GM19455 (cell line): ENCODE measurements at regions not wholly inside any gene's neighbourhood (a gene's known extent, or its start where the extent isn't known, plus 50 kb on each side); places are given as distances from the start of the nearest gene placed in this dataset.
"Not testable (repeated sequence)": the region's sequence is repeated elsewhere in the genome, so short reads cannot be mapped to it uniquely, and the experiment has no call there.

Experiments
- ATAC-seq: cut with Tn5 transposase; IDR thresholded peaks from one replicate; pipeline ENCODE4 v1.9.1; 2021; ENCODE audit not compliant: unreplicated experiment

GRCh38 chr4:38504396-38504715 lies 159.6 kb upstream of the KLF3 start:
- ATAC-seq = no peak

- no peak for ATAC-seq
Measured at GRCh38 chr4:38509551-38509950, 154.4 kb upstream of the KLF3 start.

GRCh38 chr4:38510201-38510600 lies 153.8 kb upstream of the KLF3 start:
- no peak for ATAC-seq

- no peak for ATAC-seq
Measured at GRCh38 chr4:38511702-38512101, 152.3 kb upstream of the KLF3 start.

GRCh38 chr4:38512840-38513239 lies 151.2 kb upstream of the KLF3 start:
- ATAC-seq = no peak

- no peak for ATAC-seq
Measured at GRCh38 chr4:38514465-38515146, 149.4 kb upstream of the KLF3 start.

GRCh38 chr4:38516190-38516589 lies 147.8 kb upstream of the KLF3 start:
- ATAC-seq = no peak

GRCh38 chr4:38519666-38520065 lies 144.3 kb upstream of the KLF3 start:
- ATAC-seq = no peak

GRCh38 chr4:38523054-38523453 lies 140.9 kb upstream of the KLF3 start:
- no peak for ATAC-seq

- peak; percentile 98 for ATAC-seq
Measured at GRCh38 chr4:38523524-38524448, 140.2 kb upstream of the KLF3 start.

- no peak for ATAC-seq
Measured at GRCh38 chr4:38526412-38526811, 137.6 kb upstream of the KLF3 start.

- ATAC-seq = peak; percentile 81
Measured at GRCh38 chr4:38529189-38530115, 134.5 kb upstream of the KLF3 start.

GRCh38 chr4:38530486-38530885 lies 133.5 kb upstream of the KLF3 start:
- ATAC-seq = no peak

GRCh38 chr4:38531141-38531727 lies 132.8 kb upstream of the KLF3 start:
- no peak for ATAC-seq

GRCh38 chr4:38532908-38533499 lies 131.0 kb upstream of the KLF3 start:
- ATAC-seq = no peak

- no peak for ATAC-seq
Measured at GRCh38 chr4:38534344-38535045, 129.5 kb upstream of the KLF3 start.

- ATAC-seq = not testable (repeated sequence)
Measured at GRCh38 chr4:38535071-38535470, 128.9 kb upstream of the KLF3 start.

GRCh38 chr4:38535717-38536116 lies 128.3 kb upstream of the KLF3 start:
- no peak for ATAC-seq

- no peak for ATAC-seq
Measured at GRCh38 chr4:38536716-38537115, 127.3 kb upstream of the KLF3 start.

GRCh38 chr4:38537666-38538065 lies 126.3 kb upstream of the KLF3 start:
- ATAC-seq = no peak
